Neural progenitor cell (in vitro differentiated cells): ENCODE measurements at regions not wholly inside any gene's neighbourhood (a gene's known extent, or its start where the extent isn't known, plus 50 kb on each side); places are given as distances from the start of the nearest gene placed in this dataset.

ENCODE experiments used
- CTCF ChIP-seq: fragments of 200-600 bp; sonication (generic); IDR thresholded peaks from 2 replicates; pipeline ENCODE4 v1.5.1; 2017; ENCODE audit warnings: antibody characterized with exemption, mild to moderate bottlenecking
- EZH2 ChIP-seq: fragments of 200-600 bp; sonication (generic); IDR thresholded peaks from 2 replicates; pipeline ENCODE4 v1.6.1; 2017; ENCODE audit warnings: antibody characterized with exemption, mild to moderate bottlenecking, moderate library complexity
- EZH2phosphoT487 ChIP-seq: fragments of 200-600 bp; sonication (generic); IDR thresholded peaks from 2 replicates; pipeline ENCODE4 v1.6.1; 2017; ENCODE audit warnings: antibody characterized with exemption

- no peak for TF ChIP-seq CTCF
- no peak for TF ChIP-seq EZH2
- TF ChIP-seq EZH2phosphoT487, result no peak
Measured at GRCh38 chr4:111537871-111538270, 607.4 kb upstream of the FAM241A start.
